Retinal pigment epithelial cell (primary cell): ENCODE measurements at regions not wholly inside any gene's neighbourhood (a gene's known extent, or its start where the extent isn't known, plus 50 kb on each side); places are given as distances from the start of the nearest gene placed in this dataset.
A peak's percentile ranks its signal among the peaks of the same experiment; 100 is the strongest.

Experiments used
- DNase-seq: peaks from one replicate; pipeline ENCODE4 v3.0.0-alpha.2; 2010; ENCODE audit warnings: low read depth
- H3K4me3 ChIP-seq: 2 replicates; pipeline ENCODE4 v1.5.1; 2011; ENCODE audit warnings: mild to moderate bottlenecking, low read length, control low read depth, moderate library complexity
- CTCF ChIP-seq: conservative IDR thresholded peaks from 2 replicates; pipeline ENCODE4 v1.5.1; 2011; ENCODE audit warnings: low read depth, low read length, control low read depth, inconsistent platforms

DNA sequence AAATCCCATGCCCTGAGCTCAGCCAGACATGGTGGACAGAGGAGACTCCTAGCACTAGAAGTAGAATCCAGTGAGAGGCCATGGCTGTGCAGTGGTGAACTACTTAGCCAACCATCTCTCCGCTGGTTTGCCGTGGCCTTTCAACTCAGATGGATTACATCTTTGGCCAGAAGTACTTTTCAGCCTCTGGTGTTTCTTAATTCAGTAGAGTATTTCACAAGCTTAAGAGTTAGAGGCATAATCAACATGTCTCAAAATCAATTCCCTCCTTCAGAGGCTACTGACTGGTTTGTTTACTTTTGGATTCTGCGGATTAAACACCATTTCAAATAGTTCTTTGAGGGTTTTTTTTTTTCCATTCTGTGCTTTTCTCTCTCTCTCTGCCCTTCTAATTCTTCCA lies 91.1 kb upstream of the PGRMC2 start:
- H3K4me3 ChIP-seq, result no peak overlapping the region
- no peak for DNase-seq
- TF ChIP-seq CTCF, result no peak

- no peak for TF ChIP-seq CTCF
- no peak overlapping the region for H3K4me3 ChIP-seq
- no peak for DNase-seq
Measured at GRCh38 chr4:128376958-128377357, 89.3 kb upstream of the PGRMC2 start.

GRCh38 chr4:128376303-128376702 lies 88.7 kb upstream of the PGRMC2 start:
- TF ChIP-seq CTCF, result no peak
- DNase-seq, result no peak

DNA sequence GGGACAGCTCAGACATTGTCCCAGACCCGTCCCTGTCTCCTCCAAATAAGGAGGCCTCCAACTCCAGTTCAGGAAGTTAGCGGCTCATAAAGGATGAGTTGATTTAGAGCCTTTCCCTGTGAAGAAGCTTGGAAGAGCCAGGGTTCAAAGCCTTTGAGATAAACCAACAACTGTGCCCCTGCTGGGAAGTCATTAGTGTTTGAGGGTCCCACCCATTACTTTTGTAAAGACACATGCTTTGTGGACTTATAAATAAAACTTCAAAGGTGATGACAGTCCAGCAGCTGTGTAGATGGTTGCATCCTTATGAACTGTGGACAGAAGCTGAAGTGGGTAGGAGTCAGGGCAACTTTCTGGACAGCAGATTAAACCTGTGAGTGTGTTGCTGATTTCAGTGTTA lies 86.0 kb upstream of the PGRMC2 start:
- no peak for TF ChIP-seq CTCF
- no peak for DNase-seq

More at GRCh38 chr4:128376303-128376702, 88.7 kb upstream of the PGRMC2 start:
- H3K4me3 ChIP-seq, result no peak overlapping the region

GRCh38 chr4:128371876-128372275 lies 84.3 kb upstream of the PGRMC2 start:
- TF ChIP-seq CTCF, result no peak

More for the DNA sequence above, 86.0 kb upstream of the PGRMC2 start:
- H3K4me3 ChIP-seq, result no peak overlapping the region

GRCh38 chr4:128371001-128371777 lies 83.6 kb upstream of the PGRMC2 start:
- H3K4me3 ChIP-seq, result no peak overlapping the region
- TF ChIP-seq CTCF, result no peak
- DNase-seq, result peak; percentile 80

More at GRCh38 chr4:128371876-128372275, 84.3 kb upstream of the PGRMC2 start:
- no peak for DNase-seq
- no peak overlapping the region for H3K4me3 ChIP-seq

GRCh38 chr4:128366212-128366611 lies 78.6 kb upstream of the PGRMC2 start:
- no peak for TF ChIP-seq CTCF
- no peak overlapping the region for H3K4me3 ChIP-seq
- no peak for DNase-seq
